A549 (cell line): ENCODE measurements at regions not wholly inside any gene's neighbourhood (a gene's known extent, or its start where the extent isn't known, plus 50 kb on each side); places are given as distances from the start of the nearest gene placed in this dataset.
A peak's percentile ranks its signal among the peaks of the same experiment; 100 is the strongest.

Source experiments
- ATAC-seq, 2 experiments: fragments of 200-7000 bp in 1 of 2; fragments of >200 bp in 1 of 2; cut with Nextera tagmentation in 1 of 2; cut with Tn5 transposase in 1 of 2; 3 replicates each; pipeline versions ENCODE4 v1.8.0 to v1.9.1; 2018 to 2020; ENCODE audit warnings: mild to moderate bottlenecking in 1 of 2, moderate library complexity in 1 of 2
- CTCF ChIA-PET: fragments of 300-600 bp; sonication (Branson Sonifier 250); formaldehyde crosslinking; extraction: SDS; loops from one replicate; lab custom pipeline; 2021; ENCODE audit warnings: antibody characterized with exemption, inconsistent platforms; lab: Yijun Ruan, JAX
- POLR2A ChIA-PET: fragments of 350-600 bp; formaldehyde crosslinking; extraction: SDS; loops from one replicate; lab custom pipeline; 2021; ENCODE audit warnings: antibody characterized with exemption, inconsistent platforms; lab: Yijun Ruan, JAX
- DNase-seq, 2 experiments: peaks; one replicate each; pipeline versions ENCODE4 v3.0.0 to v3.0.0-alpha.2; 2011 to 2016; ENCODE audit warnings: low read depth in 1 of 2, low spot score in 1 of 2
- FAIRE-seq: peaks from 2 replicates; lab custom pipeline; 2011; peaks lifted over from hg19 to GRCh38; lab: Jason Lieb, UNC
- H3K27ac ChIP-seq, 2 experiments: fragments of >200 bp; sonication (Bioruptor Twin); formaldehyde crosslinking; 3 replicates each; pipeline ENCODE4 v1.5.1; 2016 to 2017
- H3K4me1 ChIP-seq: fragments of >200 bp; sonication (Bioruptor Twin); formaldehyde crosslinking; 3 replicates; pipeline ENCODE4 v1.6.1; 2016
- H3K4me2 ChIP-seq: fragments of >200 bp; sonication (Bioruptor Twin); formaldehyde crosslinking; 3 replicates; pipeline ENCODE4 v1.6.1; 2016
- H3K4me3 ChIP-seq: fragments of >200 bp; sonication (Bioruptor Twin); formaldehyde crosslinking; 3 replicates; pipeline ENCODE4 v1.5.1; 2016
- H3K9me3 ChIP-seq: fragments of >200 bp; sonication (Bioruptor Twin); formaldehyde crosslinking; 3 replicates; pipeline ENCODE4 v1.6.1; 2016
- CBX8 ChIP-seq: fragments of 200-600 bp; sonication (generic); IDR thresholded peaks from 2 replicates; pipeline ENCODE4 v1.6.1; 2016
- EHF ChIP-seq: fragments of 250-450 bp; sonication (Bioruptor Pico); IDR thresholded peaks from 2 replicates; pipeline ENCODE4 v1.5.0; 2020; ENCODE audit warnings: mild to moderate bottlenecking
- FOSL2 ChIP-seq, 2 experiments: fragments of 450-650 bp in 1 of 2; fragments of >200 bp in 1 of 2; sonication (Bioruptor Twin) in 1 of 2; formaldehyde crosslinking; IDR thresholded peaks; 2 replicates each; pipeline versions ENCODE4 v1.5.0 to v1.6.1; 2016 to 2020; ENCODE audit warnings: mild to moderate bottlenecking in 1 of 2, moderate library complexity in 1 of 2
- HOXB13 ChIP-seq: fragments of 250-450 bp; sonication (Bioruptor Pico); IDR thresholded peaks from 2 replicates; pipeline ENCODE4 v1.5.0; 2020; ENCODE audit warnings: low read depth, mild to moderate bottlenecking, moderate library complexity
- HOXB5 ChIP-seq: fragments of 250-450 bp; sonication (Bioruptor Pico); IDR thresholded peaks from 2 replicates; pipeline ENCODE4 v1.5.0; 2020; ENCODE audit warnings: mild to moderate bottlenecking, moderate library complexity
- JUN ChIP-seq, 2 experiments: fragments of >200 bp; sonication (Bioruptor Twin); formaldehyde crosslinking; IDR thresholded peaks; 2 replicates in 1 of 2; 3 replicates in 1 of 2; pipeline ENCODE4 v1.6.1; 2016 to 2017
- KDM5A ChIP-seq: fragments of 200-600 bp; sonication (generic); IDR thresholded peaks from 2 replicates; pipeline ENCODE4 v1.6.1; 2016; ENCODE audit warnings: antibody characterized with exemption, mild to moderate bottlenecking
- MAFK ChIP-seq: fragments of 450-650 bp; IDR thresholded peaks from 2 replicates; pipeline ENCODE4 v1.6.1; 2014; ENCODE audit not compliant: partially characterized antibody
- MAX ChIP-seq: IDR thresholded peaks from 2 replicates; pipeline ENCODE4 v1.6.1; 2012
- NR3C1 ChIP-seq: fragments of >200 bp; sonication (Bioruptor Twin); formaldehyde crosslinking; IDR thresholded peaks from 3 replicates; pipeline ENCODE4 v1.6.1; 2017
- PHF8 ChIP-seq: fragments of 200-600 bp; sonication (generic); IDR thresholded peaks from 2 replicates; pipeline ENCODE4 v1.6.1; 2016; ENCODE audit warnings: low read depth, mild to moderate bottlenecking, antibody characterized with exemption, moderate library complexity, borderline replicate concordance
- POLR2A ChIP-seq: IDR thresholded peaks from 2 replicates; pipeline ENCODE4 v1.6.1; 2012; ENCODE audit warnings: mild to moderate bottlenecking, low read length
- POLR2AphosphoS2 ChIP-seq: conservative IDR thresholded peaks from 2 replicates; pipeline ENCODE4 v1.6.1; 2012; ENCODE audit warnings: low read length, improper control_type of control experiment, inconsistent platforms
- RAD21 ChIP-seq, 2 experiments: fragments of >200 bp in 1 of 2; sonication (Bioruptor Twin) in 1 of 2; formaldehyde crosslinking in 1 of 2; IDR thresholded peaks in 1 of 2; conservative IDR thresholded peaks in 1 of 2; 2 replicates in 1 of 2; 3 replicates in 1 of 2; pipeline ENCODE4 v1.6.1; 2012 to 2018; ENCODE audit warnings: inconsistent platforms in 1 of 2
- RCOR1 ChIP-seq: fragments of 150-350 bp; IDR thresholded peaks from 2 replicates; pipeline ENCODE4 v1.6.1; 2014; ENCODE audit warnings: antibody characterized with exemption, low read length, low read depth
- REST ChIP-seq: fragments of 200-600 bp; sonication (generic); IDR thresholded peaks from 2 replicates; pipeline ENCODE4 v1.6.1; 2016; ENCODE audit warnings: antibody characterized with exemption, mild to moderate bottlenecking, moderate library complexity
- RFX5 ChIP-seq: fragments of 450-650 bp; IDR thresholded peaks from 2 replicates; pipeline ENCODE4 v1.7.1; 2014; ENCODE audit warnings: antibody characterized with exemption, mild to moderate bottlenecking, moderate library complexity
- RNF2 ChIP-seq: fragments of 200-600 bp; sonication (generic); IDR thresholded peaks from 2 replicates; pipeline ENCODE4 v1.6.1; 2016; ENCODE audit warnings: low read depth, mild to moderate bottlenecking, antibody characterized with exemption, moderate library complexity, borderline replicate concordance
- SMC3 ChIP-seq: fragments of >200 bp; sonication (Bioruptor Twin); formaldehyde crosslinking; IDR thresholded peaks from 3 replicates; pipeline ENCODE4 v1.6.1; 2018; ENCODE audit warnings: inconsistent platforms
- SREBF2 ChIP-seq: fragments of 450-650 bp; IDR thresholded peaks from 2 replicates; pipeline ENCODE4 v1.6.1; 2014; ENCODE audit warnings: mild to moderate bottlenecking, moderate library complexity
- WGBS: methylation state at CpG from one replicate; pipeline ENCODE4 v1.1.6; 2017; ENCODE audit errors: missing lambda C conversion rate; 5-methylcytosine and 5-hydroxymethylcytosine counted together
- TF ChIP-seq, protein P1 (sequence below): fragments of >200 bp; sonication (Bioruptor Twin); formaldehyde crosslinking; IDR thresholded peaks from 3 replicates; pipeline ENCODE4 v1.5.1; 2016

DNA sequence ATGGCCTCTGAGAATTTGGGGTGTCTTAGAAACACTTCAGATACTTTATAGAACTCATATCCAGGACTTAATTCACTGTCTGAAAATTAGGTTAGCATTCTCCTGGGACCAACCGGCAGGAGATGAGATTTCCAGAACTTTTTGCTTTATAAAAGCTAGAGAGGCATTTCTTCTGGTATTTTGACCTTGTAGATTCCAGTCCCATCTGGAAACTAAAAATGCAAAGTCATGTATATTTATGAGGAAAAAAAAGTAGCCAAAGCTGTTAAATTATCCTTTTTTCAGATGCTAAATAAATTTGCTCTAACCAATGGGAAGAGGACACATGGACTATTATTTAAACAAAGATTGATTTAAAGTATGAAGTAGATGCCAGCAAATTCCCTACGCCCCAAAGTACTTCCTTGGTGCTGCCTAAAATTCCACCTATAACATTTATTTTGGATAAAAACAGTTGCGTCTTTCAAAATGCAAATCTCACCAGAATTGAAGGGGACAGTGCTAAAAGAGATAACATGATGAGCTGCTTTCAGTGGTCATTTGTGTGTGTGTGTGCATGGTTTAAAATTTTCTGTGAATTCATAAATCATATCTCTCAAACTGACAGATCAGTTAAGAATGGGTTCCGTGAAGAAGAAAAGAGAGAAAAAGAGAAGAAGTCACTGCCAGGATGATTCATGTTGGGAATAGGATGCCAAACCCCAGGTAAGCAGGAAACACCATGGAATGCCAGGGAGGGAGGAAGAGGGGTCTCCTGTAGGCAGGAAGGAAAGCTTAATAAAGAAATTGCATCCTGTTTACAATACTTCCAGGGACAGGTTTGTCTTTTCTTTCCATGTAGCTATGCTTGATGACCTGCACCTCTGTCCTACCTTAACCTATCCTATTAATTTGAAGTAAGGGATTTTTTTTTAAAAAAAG, 97.7 kb upstream of the RGS6 start:
- H3K9me3 ChIP-seq = no peaks in the 10 kb centered on the region
- POLR2A ChIA-PET = no interaction called here
- H3K4me1 ChIP-seq = no peaks in the 10 kb centered on the region
- DNase-seq (no peak), FAIRE-seq (no peak), ATAC-seq (no peak)
- WGBS = 56% methylated on average over 4 of the region's 4 CpGs
- CTCF ChIA-PET = interaction anchor here (0.6 kb wide), 1 partner anchor 116 kb away, joined by 3 read pairs; no protein-coding TSS in a partner anchor
- H3K4me3 ChIP-seq = no peak overlapping the region
- H3K27ac ChIP-seq = no peak overlapping the region
- TF ChIP-seq REST = no peak
- TF ChIP-seq, protein P1, sequence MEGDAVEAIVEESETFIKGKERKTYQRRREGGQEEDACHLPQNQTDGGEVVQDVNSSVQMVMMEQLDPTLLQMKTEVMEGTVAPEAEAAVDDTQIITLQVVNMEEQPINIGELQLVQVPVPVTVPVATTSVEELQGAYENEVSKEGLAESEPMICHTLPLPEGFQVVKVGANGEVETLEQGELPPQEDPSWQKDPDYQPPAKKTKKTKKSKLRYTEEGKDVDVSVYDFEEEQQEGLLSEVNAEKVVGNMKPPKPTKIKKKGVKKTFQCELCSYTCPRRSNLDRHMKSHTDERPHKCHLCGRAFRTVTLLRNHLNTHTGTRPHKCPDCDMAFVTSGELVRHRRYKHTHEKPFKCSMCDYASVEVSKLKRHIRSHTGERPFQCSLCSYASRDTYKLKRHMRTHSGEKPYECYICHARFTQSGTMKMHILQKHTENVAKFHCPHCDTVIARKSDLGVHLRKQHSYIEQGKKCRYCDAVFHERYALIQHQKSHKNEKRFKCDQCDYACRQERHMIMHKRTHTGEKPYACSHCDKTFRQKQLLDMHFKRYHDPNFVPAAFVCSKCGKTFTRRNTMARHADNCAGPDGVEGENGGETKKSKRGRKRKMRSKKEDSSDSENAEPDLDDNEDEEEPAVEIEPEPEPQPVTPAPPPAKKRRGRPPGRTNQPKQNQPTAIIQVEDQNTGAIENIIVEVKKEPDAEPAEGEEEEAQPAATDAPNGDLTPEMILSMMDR = no peak
- no peak for TF ChIP-seq SREBF2
- peak; percentile 55 for TF ChIP-seq MAFK
- TF ChIP-seq CBX8 = no peak
- H3K4me2 ChIP-seq = no peak overlapping the region

DNA sequence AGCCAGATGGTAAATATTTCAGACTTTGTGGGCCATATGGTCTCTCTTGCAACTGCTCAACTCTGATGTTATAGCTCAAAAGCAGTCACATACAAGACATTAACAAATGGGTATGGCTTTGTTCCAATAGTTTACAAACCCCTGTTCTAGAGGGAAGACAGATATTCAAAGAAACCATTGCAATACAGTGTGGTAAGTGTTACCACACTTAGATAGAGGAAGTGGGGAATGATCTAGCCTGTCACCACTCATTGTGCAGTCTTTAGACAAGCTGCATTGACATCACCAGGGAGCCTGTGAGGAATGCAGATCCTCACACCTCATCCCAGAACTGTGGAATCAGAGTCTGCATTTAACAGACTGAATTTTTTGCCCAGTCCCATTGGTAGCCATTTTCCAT, 80.0 kb upstream of the RGS6 start:
- POLR2A ChIA-PET = no interaction called here
- Histone ChIP-seq H3K27ac (no peak overlapping the region), H3K4me3 (no peak overlapping the region), H3K9me3 (no peaks in the 10 kb centered on the region), H3K4me1 (0 out of 3 replicates have a peak, but pooled peaks cover 4% of the 10 kb centered on the region), H3K4me2 (no peak overlapping the region)
- CTCF ChIA-PET = interaction anchor here (1.2 kb wide), 1 partner anchor 713 kb away, joined by 3 read pairs; no protein-coding TSS in a partner anchor
- FAIRE-seq (no peak), DNase-seq (no peak), ATAC-seq (no peak)
- no peak for TF ChIP-seq SMC3
- no peak for TF ChIP-seq RAD21 (conservative IDR thresholded peaks at IDR 0.05 in 1 of 2, IDR thresholded peaks at IDR 0.05 in 1 of 2)
- TF ChIP-seq POLR2AphosphoS2 = no peak
- TF ChIP-seq HOXB5 (CRISPR knock-in tag) = no peak
- TF ChIP-seq FOSL2 (IDR thresholded peaks at IDR 0.05) = no peak
- no peak for TF ChIP-seq FOSL2 (CRISPR knock-in tag; IDR thresholded peaks at IDR 0.05)
- no peak for TF ChIP-seq EHF
- TF ChIP-seq RNF2 = no peak
- TF ChIP-seq POLR2A = no peak
- no peak for TF ChIP-seq RFX5
- no peak for TF ChIP-seq RCOR1

DNA sequence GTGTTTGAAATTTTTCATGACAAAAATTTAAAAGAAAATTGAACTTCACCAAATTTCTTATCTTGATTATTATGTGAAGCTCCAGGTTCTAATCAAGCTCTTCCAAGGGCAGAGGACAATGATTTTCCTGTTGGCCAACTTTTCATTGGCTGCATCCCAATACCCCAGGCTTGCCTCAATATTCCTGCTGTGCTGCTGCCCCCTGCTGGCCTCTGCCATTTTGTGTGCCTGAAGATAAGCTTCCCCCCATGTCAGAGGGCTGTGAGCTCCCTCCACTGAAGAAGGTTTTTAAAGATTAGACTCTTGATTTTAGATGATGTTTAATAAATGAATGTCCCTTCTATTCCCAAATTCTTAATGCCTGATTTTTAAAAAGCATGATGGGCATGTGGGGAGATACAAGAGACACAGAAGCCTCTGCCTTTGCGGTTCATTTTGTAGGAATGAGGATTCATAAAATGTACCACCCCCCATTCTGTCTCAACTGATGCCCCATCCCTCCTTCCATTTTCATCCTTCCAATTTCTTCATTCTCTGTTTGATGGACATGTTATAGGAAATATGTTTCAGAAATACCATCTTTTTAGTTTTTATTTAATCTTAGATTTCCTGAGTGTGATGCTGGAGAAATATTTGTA, 76.7 kb upstream of the RGS6 start:
- ChIA-PET POLR2A (no interaction called here), CTCF (interaction anchor here (0.6 to 4.4 kb wide), 26 partner anchors 9 to 1260 kb away, joined by 3 to 31 read pairs (median 3); no protein-coding TSS in a partner anchor)
- Histone ChIP-seq H3K9me3 (no peaks in the 10 kb centered on the region), H3K4me1 (0 out of 3 replicates have a peak, but pooled peaks cover 4% of the 10 kb centered on the region), H3K27ac (no peak overlapping the region)
- peak; percentile 68 to 88; a peak in 5 of 6 replicates for ATAC-seq
- no peak for TF ChIP-seq JUN (IDR thresholded peaks at IDR 0.05)
- no peak for TF ChIP-seq PHF8
- TF ChIP-seq MAX = no peak
- no peak for TF ChIP-seq HOXB13
- peak; percentile 66 for TF ChIP-seq SMC3
- TF ChIP-seq, protein P1 = peak; percentile 57
- TF ChIP-seq RAD21 (conservative IDR thresholded peaks at IDR 0.05 in 1 of 2, IDR thresholded peaks at IDR 0.05 in 1 of 2) = peak; percentile 71 to 79
- TF ChIP-seq KDM5A = no peak
- TF ChIP-seq NR3C1 = no peak
- TF ChIP-seq, all 56 proteins: peak for 3
- Histone ChIP-seq H3K4me3 (no peak overlapping the region), H3K4me2 (no peak overlapping the region)
- peak; percentile 46 to 64 for DNase-seq
- WGBS = 53% methylated on average over 1 of the region's 1 CpG
- no peak for FAIRE-seq
